ENCODE measurements at regions not wholly inside any gene's neighbourhood (a gene's known extent, or its start where the extent isn't known, plus 50 kb on each side); places are given as distances from the start of the nearest gene placed in this dataset.

DNA sequence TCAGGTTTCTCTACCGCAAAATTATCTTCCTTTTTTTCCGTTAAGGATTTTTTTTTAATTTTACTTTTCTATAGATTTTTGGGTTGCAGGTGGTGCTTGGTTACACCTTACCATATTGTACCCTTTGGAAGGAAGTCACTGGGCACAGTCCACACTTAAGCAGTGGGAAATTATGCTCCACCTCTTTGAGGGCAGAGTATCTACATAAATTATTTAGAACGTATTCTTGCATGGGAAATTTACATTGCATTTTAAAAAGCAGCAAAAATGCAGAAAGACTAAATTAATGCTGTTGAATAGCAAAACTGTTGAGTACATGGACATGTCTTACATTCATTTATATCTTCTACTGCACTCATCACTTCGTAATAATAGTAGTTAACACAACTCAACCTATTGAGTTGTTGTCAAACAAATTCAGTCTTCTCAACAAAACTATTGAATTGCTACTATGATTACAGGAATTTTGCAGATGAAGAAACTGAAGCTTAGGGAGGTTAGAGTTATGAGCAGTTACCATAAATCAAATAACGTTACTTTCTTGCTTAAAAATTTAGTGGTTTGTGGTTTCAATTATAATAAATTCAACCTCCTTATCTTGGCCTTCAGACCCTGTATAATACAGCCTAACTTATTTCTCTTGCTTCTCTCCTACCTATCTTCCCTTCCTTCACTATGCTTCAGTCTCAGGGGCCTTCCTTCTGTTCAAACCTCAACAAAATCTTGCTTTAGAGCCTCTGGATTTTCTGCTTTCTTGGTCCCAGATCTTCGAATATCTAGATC lies 97.4 kb upstream of the ARHGAP20 start:
- H3K4me1 ChIP-seq = no peaks in the 10 kb centered on the region
- no peak overlapping the region for H3K9ac ChIP-seq (ENCODE audit: low read depth in 2 of 2, low read length in 2 of 2)
- intact Hi-C loops (cut with DNase I) = no loop called here
- no peaks in the 10 kb centered on the region for H3K9me3 ChIP-seq
- H3K27ac ChIP-seq = no peak overlapping the region
- TF ChIP-seq, protein P1, sequence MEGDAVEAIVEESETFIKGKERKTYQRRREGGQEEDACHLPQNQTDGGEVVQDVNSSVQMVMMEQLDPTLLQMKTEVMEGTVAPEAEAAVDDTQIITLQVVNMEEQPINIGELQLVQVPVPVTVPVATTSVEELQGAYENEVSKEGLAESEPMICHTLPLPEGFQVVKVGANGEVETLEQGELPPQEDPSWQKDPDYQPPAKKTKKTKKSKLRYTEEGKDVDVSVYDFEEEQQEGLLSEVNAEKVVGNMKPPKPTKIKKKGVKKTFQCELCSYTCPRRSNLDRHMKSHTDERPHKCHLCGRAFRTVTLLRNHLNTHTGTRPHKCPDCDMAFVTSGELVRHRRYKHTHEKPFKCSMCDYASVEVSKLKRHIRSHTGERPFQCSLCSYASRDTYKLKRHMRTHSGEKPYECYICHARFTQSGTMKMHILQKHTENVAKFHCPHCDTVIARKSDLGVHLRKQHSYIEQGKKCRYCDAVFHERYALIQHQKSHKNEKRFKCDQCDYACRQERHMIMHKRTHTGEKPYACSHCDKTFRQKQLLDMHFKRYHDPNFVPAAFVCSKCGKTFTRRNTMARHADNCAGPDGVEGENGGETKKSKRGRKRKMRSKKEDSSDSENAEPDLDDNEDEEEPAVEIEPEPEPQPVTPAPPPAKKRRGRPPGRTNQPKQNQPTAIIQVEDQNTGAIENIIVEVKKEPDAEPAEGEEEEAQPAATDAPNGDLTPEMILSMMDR (IDR thresholded peaks at IDR 0.05) = no peak
- H3K4me3 ChIP-seq = no peak overlapping the region
- no peak for DNase-seq
- no peaks in the 10 kb centered on the region for H3K27me3 ChIP-seq
- H3K36me3 ChIP-seq = no peaks in the 10 kb centered on the region

DNA sequence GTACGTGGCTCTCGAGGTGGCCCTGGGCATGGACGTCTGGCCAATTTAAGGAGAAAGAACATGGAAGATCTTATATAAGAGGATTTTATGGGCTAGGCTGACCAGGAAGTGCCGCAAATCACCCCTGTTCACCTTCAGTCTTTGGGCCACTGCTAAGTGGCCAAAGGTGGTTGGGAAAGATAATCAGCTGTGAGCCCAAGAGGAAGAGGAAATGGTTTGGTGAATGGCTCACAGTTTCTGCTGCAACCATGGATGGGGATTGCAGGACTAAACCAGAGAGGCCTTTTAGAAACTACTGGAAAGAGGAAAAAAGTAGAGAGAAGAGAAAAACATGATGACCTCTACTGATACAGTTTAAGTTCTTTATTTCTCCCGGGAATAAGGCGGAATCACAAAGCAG lies 96.0 kb upstream of the ARHGAP20 start:
- H3K27ac ChIP-seq = no peak overlapping the region
- no peaks in the 10 kb centered on the region for H3K4me1 ChIP-seq
- TF ChIP-seq, protein P1 (IDR thresholded peaks at IDR 0.05) = no peak
- no peaks in the 10 kb centered on the region for H3K36me3 ChIP-seq
- H3K9ac ChIP-seq (ENCODE audit: low read depth in 2 of 2, low read length in 2 of 2) = no peak overlapping the region
- no peak for DNase-seq
- no peaks in the 10 kb centered on the region for H3K9me3 ChIP-seq
- intact Hi-C loops (cut with DNase I) = no loop called here
- H3K4me3 ChIP-seq = no peak overlapping the region
- no peaks in the 10 kb centered on the region for H3K27me3 ChIP-seq

DNA sequence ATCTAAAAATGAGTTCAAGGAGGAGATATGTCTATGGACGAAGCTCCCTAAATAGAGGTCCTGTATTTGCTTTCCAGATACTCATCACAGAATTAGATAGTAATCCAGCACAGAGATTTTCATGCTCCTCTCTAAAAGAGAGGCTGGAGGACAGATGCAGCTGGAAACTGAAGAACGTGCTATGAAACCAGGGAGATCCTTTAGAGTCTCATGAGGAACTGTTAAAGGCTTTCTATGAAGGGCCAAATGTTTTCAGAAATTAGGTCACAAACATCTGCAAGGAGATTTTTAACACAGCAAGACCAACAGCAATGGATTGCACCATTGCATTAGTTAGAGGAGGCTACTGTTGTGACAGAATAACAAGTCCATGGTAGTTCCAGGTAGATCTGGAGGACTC lies 95.6 kb upstream of the ARHGAP20 start:
- intact Hi-C loops (cut with DNase I) = no loop called here
- DNase-seq = no peak
- H3K27ac ChIP-seq = no peak overlapping the region
- H3K9ac ChIP-seq (ENCODE audit: low read depth in 2 of 2, low read length in 2 of 2) = no peak overlapping the region
- no peak overlapping the region for H3K4me3 ChIP-seq
- no peaks in the 10 kb centered on the region for H3K36me3 ChIP-seq
- TF ChIP-seq, protein P1 (IDR thresholded peaks at IDR 0.05) = no peak
- H3K27me3 ChIP-seq = no peaks in the 10 kb centered on the region
- no peaks in the 10 kb centered on the region for H3K9me3 ChIP-seq
- no peaks in the 10 kb centered on the region for H3K4me1 ChIP-seq

- DNase-seq = no peak
- intact Hi-C loops (cut with DNase I) = no loop called here
- Histone ChIP-seq H3K9me3 (no peaks in the 10 kb centered on the region), H3K27ac (no peak overlapping the region), H3K4me3 (no peak overlapping the region), H3K4me1 (no peaks in the 10 kb centered on the region), H3K9ac (ENCODE audit: low read depth in 2 of 2, low read length in 2 of 2) (no peak overlapping the region), H3K36me3 (no peaks in the 10 kb centered on the region), H3K27me3 (no peaks in the 10 kb centered on the region)
- TF ChIP-seq, protein P1 (IDR thresholded peaks at IDR 0.05) = no peak
These were observed 93.5 kb upstream of the ARHGAP20 start for GRCh38 chr11:110805756-110806155.

DNA sequence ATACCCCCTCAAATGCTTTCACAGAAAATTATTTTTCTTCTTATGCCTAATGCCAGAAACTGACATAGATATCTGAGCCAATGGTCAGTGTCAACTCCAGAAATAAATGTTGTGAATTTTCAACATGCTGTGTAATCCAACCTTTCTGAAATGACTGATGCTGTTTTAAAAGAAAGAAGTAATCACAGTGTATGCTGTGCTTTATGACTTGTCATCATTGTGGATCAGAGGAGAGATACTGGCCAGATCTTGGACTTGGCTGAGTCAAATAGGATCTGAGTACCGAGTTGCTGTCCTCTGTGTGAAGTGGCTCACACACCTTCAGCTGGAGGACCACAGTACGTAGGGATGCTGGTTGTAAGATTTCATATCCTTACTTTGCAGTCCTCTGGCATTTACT lies 89.9 kb upstream of the ARHGAP20 start:
- Histone ChIP-seq H3K27me3 (no peaks in the 10 kb centered on the region), H3K4me1 (no peaks in the 10 kb centered on the region), H3K27ac (no peak overlapping the region), H3K9ac (ENCODE audit: low read depth in 2 of 2, low read length in 2 of 2) (no peak overlapping the region), H3K36me3 (no peaks in the 10 kb centered on the region), H3K4me3 (no peak overlapping the region), H3K9me3 (no peaks in the 10 kb centered on the region)
- no peak for DNase-seq
- intact Hi-C loops (cut with DNase I) = no loop called here
- TF ChIP-seq, protein P1 (IDR thresholded peaks at IDR 0.05) = no peak
